ENCODE measurements at regions not wholly inside any gene's neighbourhood (a gene's known extent, or its start where the extent isn't known, plus 50 kb on each side); places are given as distances from the start of the nearest gene placed in this dataset.

DNA sequence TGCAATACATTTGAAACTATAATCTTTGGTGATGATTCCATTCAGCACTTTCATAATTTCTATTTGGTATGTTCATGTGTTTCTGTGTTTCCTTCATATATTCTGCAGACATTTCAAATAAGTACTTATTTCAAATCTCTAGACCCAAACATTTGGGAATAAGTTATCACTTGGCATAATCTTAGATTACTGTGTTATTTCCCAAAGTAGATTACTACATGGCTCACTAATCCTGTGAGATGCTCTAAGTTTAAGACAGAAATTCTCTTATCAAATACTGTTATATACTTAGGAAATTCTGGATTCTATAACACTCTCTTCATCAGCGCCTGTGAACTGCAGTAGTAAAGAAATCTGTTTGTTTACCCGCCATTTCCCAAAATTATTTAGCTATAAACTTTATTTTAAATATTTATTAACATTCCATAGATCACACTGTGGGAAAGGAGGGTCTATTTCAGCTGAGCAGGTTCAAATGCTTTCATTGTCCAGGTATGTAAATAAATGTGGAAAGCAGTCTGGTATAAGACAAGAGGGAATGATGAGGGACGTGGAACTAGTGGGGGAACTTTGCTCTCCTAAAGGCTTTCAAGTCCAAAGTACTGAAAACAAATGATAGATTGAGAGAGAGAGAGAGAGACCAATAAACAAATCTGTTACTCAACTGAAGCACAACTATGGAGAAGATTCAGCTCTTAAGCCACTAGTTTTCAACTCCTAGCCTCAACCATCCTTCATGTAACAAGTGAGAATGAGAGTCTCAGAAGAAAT, 61.8 kb upstream of the TOM1L1 start:
- TF ChIP-seq EZH2 (IDR thresholded peaks at IDR 0.05; ENCODE audit: low read length) = no peak
- TF ChIP-seq, protein P1, sequence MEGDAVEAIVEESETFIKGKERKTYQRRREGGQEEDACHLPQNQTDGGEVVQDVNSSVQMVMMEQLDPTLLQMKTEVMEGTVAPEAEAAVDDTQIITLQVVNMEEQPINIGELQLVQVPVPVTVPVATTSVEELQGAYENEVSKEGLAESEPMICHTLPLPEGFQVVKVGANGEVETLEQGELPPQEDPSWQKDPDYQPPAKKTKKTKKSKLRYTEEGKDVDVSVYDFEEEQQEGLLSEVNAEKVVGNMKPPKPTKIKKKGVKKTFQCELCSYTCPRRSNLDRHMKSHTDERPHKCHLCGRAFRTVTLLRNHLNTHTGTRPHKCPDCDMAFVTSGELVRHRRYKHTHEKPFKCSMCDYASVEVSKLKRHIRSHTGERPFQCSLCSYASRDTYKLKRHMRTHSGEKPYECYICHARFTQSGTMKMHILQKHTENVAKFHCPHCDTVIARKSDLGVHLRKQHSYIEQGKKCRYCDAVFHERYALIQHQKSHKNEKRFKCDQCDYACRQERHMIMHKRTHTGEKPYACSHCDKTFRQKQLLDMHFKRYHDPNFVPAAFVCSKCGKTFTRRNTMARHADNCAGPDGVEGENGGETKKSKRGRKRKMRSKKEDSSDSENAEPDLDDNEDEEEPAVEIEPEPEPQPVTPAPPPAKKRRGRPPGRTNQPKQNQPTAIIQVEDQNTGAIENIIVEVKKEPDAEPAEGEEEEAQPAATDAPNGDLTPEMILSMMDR (optimal IDR thresholded peaks at IDR 0.05 in 1 of 3, IDR thresholded peaks at IDR 0.05 in 1 of 3, conservative IDR thresholded peaks at IDR 0.05 in 1 of 3; ENCODE audit: extremely low read depth in 1 of 3, insufficient read depth in 2 of 3, low read length in 3 of 3) = no peak
